ENCODE measurements at regions not wholly inside any gene's neighbourhood (a gene's known extent, or its start where the extent isn't known, plus 50 kb on each side); places are given as distances from the start of the nearest gene placed in this dataset.
A peak's percentile ranks its signal among the peaks of the same experiment; 100 is the strongest.

DNA sequence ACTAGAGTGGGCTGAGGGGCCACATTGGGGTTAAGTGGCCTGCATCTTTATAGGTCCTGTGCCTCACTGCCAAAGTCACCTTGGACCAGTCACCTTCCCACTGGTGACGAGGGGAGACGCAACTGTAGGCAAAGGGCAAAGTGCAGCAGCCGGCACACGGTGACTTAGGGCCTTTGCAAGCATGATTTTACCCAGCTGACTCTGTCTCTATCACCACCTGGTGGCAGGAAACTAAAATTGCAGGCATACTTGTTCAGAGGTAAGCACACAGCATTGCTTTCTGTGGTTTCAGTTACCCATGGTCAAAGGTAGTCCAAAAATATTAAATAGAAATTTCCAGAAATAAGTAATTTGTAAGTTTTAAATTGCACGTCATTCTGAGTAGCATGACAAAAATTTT is 1164.4 kb downstream of the BRD1 start:
- Histone ChIP-seq H3K4me1 (no peaks in the 10 kb centered on the region), H3K27me3 (peaks cover 0 to 10% (median 0%) of the 10 kb centered on the region in 9 donors), H3K36me3 (no peaks in the 10 kb centered on the region), H3K4me3 (no peak overlapping the region), H3K9me3 (peaks cover 0 to 15% (median 3%) of the 10 kb centered on the region in 12 donors), H3K27ac (no peak overlapping the region)
- 59 to 63% (median 60%) methylated on average over 5 of the region's 5 CpGs for WGBS, 4 donors
- intact Hi-C loops (cut with DNase I): no loop called here
- ATAC-seq (no peak), DNase-seq (peak in 2 of 5 donors; percentile 5 to 25)
- TF ChIP-seq, protein P1, sequence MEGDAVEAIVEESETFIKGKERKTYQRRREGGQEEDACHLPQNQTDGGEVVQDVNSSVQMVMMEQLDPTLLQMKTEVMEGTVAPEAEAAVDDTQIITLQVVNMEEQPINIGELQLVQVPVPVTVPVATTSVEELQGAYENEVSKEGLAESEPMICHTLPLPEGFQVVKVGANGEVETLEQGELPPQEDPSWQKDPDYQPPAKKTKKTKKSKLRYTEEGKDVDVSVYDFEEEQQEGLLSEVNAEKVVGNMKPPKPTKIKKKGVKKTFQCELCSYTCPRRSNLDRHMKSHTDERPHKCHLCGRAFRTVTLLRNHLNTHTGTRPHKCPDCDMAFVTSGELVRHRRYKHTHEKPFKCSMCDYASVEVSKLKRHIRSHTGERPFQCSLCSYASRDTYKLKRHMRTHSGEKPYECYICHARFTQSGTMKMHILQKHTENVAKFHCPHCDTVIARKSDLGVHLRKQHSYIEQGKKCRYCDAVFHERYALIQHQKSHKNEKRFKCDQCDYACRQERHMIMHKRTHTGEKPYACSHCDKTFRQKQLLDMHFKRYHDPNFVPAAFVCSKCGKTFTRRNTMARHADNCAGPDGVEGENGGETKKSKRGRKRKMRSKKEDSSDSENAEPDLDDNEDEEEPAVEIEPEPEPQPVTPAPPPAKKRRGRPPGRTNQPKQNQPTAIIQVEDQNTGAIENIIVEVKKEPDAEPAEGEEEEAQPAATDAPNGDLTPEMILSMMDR (IDR thresholded peaks at IDR 0.05): peak in 4 of 12 donors; percentile 5 to 37 (median 11)
- TF ChIP-seq POLR2A (IDR thresholded peaks at IDR 0.05): no peak

- intact Hi-C loops (cut with DNase I): no loop called here
- H3K9me3 ChIP-seq: peaks cover 0 to 15% (median 3%) of the 10 kb centered on the region in 12 donors
- H3K27me3 ChIP-seq: peaks cover 0 to 10% (median 0%) of the 10 kb centered on the region in 9 donors
- DNase-seq (peak in 1 of 5 donors; percentile 32), ATAC-seq (no peak)
- H3K4me1 ChIP-seq: no peaks in the 10 kb centered on the region
- no peak overlapping the region for H3K27ac ChIP-seq
- TF ChIP-seq, protein P1 (IDR thresholded peaks at IDR 0.05): no peak
- no peak for TF ChIP-seq POLR2A (IDR thresholded peaks at IDR 0.05)
- no peaks in the 10 kb centered on the region for H3K36me3 ChIP-seq
- no peak overlapping the region for H3K4me3 ChIP-seq
- 77 to 80% (median 78%) methylated on average over 20 of the region's 20 CpGs for WGBS, 4 donors
Observed at GRCh38 chr22:48662476-48663135, 1165.1 kb downstream of the BRD1 start.

- peaks cover 0 to 10% (median 0%) of the 10 kb centered on the region in 9 donors for H3K27me3 ChIP-seq
- ATAC-seq (no peak), DNase-seq (peak in 1 of 5 donors; percentile 27)
- H3K9me3 ChIP-seq: peaks cover 0 to 15% (median 3%) of the 10 kb centered on the region in 12 donors
- intact Hi-C loops (cut with DNase I): no loop called here
- no peak overlapping the region for H3K27ac ChIP-seq
- TF ChIP-seq POLR2A (IDR thresholded peaks at IDR 0.05): no peak
- TF ChIP-seq, protein P1 (IDR thresholded peaks at IDR 0.05): no peak
- no peak overlapping the region for H3K4me3 ChIP-seq
- 62 to 90% (median 86%) methylated on average over 7 of the region's 7 CpGs for WGBS, 4 donors
- no peaks in the 10 kb centered on the region for H3K4me1 ChIP-seq
- H3K36me3 ChIP-seq: no peaks in the 10 kb centered on the region
Observed at GRCh38 chr22:48661984-48662383, 1165.7 kb downstream of the BRD1 start.

DNA sequence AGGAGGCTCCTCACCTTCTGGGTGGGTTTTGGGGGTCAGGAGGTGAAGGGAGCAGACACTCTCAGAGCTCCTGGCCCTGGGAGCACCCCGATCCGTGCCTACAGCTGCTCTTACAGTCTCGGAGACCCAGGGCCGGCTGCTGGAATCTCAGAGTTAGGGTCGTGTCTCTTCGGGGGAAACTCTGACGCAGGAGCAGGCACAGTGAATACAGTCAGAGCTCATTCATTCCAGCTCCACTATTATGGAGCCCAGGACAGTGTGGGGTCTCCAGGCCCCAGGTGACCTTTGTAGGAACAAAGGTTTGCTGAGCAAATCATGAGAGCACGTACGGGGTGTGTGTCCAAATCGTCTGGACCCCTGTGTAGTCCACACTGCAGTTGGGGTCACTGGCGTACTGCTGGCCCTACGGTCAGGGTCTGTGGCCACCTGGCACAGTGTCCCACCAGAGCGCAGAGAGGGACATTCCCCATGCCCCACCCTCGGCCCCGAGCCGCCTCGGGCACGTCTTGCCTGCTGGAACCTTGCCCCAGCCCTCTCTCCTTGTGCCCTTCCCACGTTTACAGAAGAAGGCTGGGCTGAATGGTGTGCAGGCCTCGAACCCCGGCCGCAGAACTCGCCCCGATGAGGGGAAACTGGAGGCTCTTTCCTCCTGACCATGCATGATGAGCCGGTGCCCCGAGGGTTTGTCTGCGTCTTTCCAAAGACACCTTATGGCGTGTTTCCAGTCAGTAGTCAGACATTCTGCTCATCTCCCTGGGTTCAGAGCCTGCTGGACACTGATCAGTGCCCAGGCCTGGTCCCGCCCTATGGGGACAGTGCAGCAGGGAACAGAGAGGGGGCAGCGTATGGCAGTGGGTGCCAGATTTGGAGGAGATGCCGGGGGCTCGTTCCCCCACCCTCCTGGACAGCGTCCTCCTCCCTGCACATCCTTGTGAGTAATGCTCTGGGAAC is 1166.6 kb downstream of the BRD1 start:
- no peaks in the 10 kb centered on the region for H3K4me1 ChIP-seq
- ATAC-seq: no peak
- no peaks in the 10 kb centered on the region for H3K36me3 ChIP-seq
- no peak for DNase-seq
- H3K27me3 ChIP-seq: peaks cover 0 to 10% (median 0%) of the 10 kb centered on the region in 9 donors
- WGBS, 4 donors: 67 to 85% (median 72%) methylated on average over 20 to 33 of the region's 33 CpGs
- peaks cover 0 to 15% (median 3%) of the 10 kb centered on the region in 12 donors for H3K9me3 ChIP-seq
- H3K4me3 ChIP-seq: no peak overlapping the region
- no peak overlapping the region for H3K27ac ChIP-seq
- intact Hi-C loops (cut with DNase I): no loop called here
- no peak for TF ChIP-seq POLR2A (IDR thresholded peaks at IDR 0.05)
- TF ChIP-seq, protein P1 (IDR thresholded peaks at IDR 0.05): no peak

All from heart left ventricle (tissue), 16 donors.